Adrenal gland (tissue), 9 donors: ENCODE measurements at regions not wholly inside any gene's neighbourhood (a gene's known extent, or its start where the extent isn't known, plus 50 kb on each side); places are given as distances from the start of the nearest gene placed in this dataset.
"Not testable (repeated sequence)": the region's sequence is repeated elsewhere in the genome, so short reads cannot be mapped to it uniquely, and the experiment has no call there.

ENCODE experiments used
- DNase-seq, 7 donors: peaks; one replicate each; pipeline ENCODE4 v3.0.0-alpha.2; 2019 to 2020
- H3K27ac ChIP-seq, 5 donors: fragments of 200-600 bp; sonication (generic) in 4 of 5; 1 replicate in 3 of 5; 2 replicates in 2 of 5; pipeline versions ENCODE4 v1.5.1 to v1.8.0; 2016 to 2020; ENCODE audit warnings: mild to moderate bottlenecking in 1 of 5
- H3K27me3 ChIP-seq: fragments of 200-600 bp; 2 replicates; pipeline ENCODE4 v1.8.0; 2021
- H3K36me3 ChIP-seq, 2 donors: fragments of 200-600 bp; replicated peaks in 1 of 2; 1 replicate in 1 of 2; 2 replicates in 1 of 2; pipeline versions ENCODE4 v1.5.1 to v1.8.0; 2018 to 2022
- H3K4me1 ChIP-seq, 2 donors: fragments of 200-600 bp; replicated peaks in 1 of 2; 1 replicate in 1 of 2; 2 replicates in 1 of 2; pipeline versions ENCODE4 v1.5.1 to v1.8.0; 2018 to 2021
- H3K4me3 ChIP-seq, 4 donors: fragments of 200-600 bp; sonication (generic) in 3 of 4; one replicate each; pipeline ENCODE4 v1.5.1; 2016 to 2018
- H3K9me3 ChIP-seq, 3 donors: fragments of 200-600 bp; sonication (generic) in 1 of 3; replicated peaks in 1 of 3; 1 replicate in 2 of 3; 2 replicates in 1 of 3; pipeline versions ENCODE4 v1.5.1 to v1.8.0; 2016 to 2021
- CTCF ChIP-seq, 6 experiments: fragments of 450-650 bp in 4 of 6; fragments of 200-600 bp in 2 of 6; sonication (generic) in 1 of 6; IDR thresholded peaks; 1 replicate in 5 of 6; 2 replicates in 1 of 6; pipeline versions ENCODE4 v1.5.1 to v1.8.0; 2016 to 2021; ENCODE audit warnings: antibody characterized with exemption in 6 of 6, mild to moderate bottlenecking in 2 of 6, moderate library complexity in 1 of 6
- POLR2A ChIP-seq, 2 donors: fragments of 450-650 bp; IDR thresholded peaks; one replicate each; pipeline ENCODE4 v1.6.1; 2017; ENCODE audit warnings: antibody characterized with exemption in 2 of 2, mild to moderate bottlenecking in 2 of 2, moderate library complexity in 1 of 2
- WGBS, 4 donors: extraction: QIAGEN DNeasy Blood & Tissue Kit in 2 of 4; methylation state at CpG; one replicate each; pipeline versions ENCODE4 v1.1.5 to v1.1.7; 2013 to 2017; 5-methylcytosine and 5-hydroxymethylcytosine counted together
- intact Hi-C, 2 donors: fragments of 100-400 bp; cut with DNase I; formaldehyde crosslinking; loops; one replicate each; pipeline versions ENCODE4 v1.14.1 to v1.15.0; 2022 to 2023
- donor health status: healthy with polysubstance abuse.
- donor health status: Bipolar disorder and iron deficiency.
- donor health status: DM: yes; HTN: yes; CAD: no.
- donor health status: DM: no; HTN: no; CAD: no.
- donor health status: DM: no; HTN: no; CAD: no.

GRCh38 chr6:115601064-115601463 is 459.6 kb downstream of the FRK start:
- no peak overlapping the region for H3K27ac ChIP-seq
- no peaks in the 10 kb centered on the region for H3K9me3 ChIP-seq
- H3K4me1 ChIP-seq: no peaks in the 10 kb centered on the region
- intact Hi-C loops: no loop called here
- DNase-seq: no peak
- no peaks in the 10 kb centered on the region for H3K27me3 ChIP-seq
- H3K36me3 ChIP-seq: no peaks in the 10 kb centered on the region
- H3K4me3 ChIP-seq: no peak overlapping the region
- WGBS, 4 donors: 8 to 50% (median 36%) methylated on average over 1 of the region's 1 CpG
- no peak for TF ChIP-seq CTCF (IDR thresholded peaks at IDR 0.05)
- no peak for TF ChIP-seq POLR2A (IDR thresholded peaks at IDR 0.05)

GRCh38 chr6:115594891-115595290 is 465.8 kb downstream of the FRK start:
- intact Hi-C loops: no loop called here
- Histone ChIP-seq H3K4me1 (no peaks in the 10 kb centered on the region), H3K36me3 (no peaks in the 10 kb centered on the region), H3K27me3 (no peaks in the 10 kb centered on the region), H3K4me3 (no peak overlapping the region), H3K27ac (no peak overlapping the region), H3K9me3 (no peaks in the 10 kb centered on the region)
- 56 to 63% (median 59%) methylated on average over 1 of the region's 1 CpG for WGBS, 4 donors
- no peak for DNase-seq
- TF ChIP-seq CTCF (IDR thresholded peaks at IDR 0.05) (no peak), POLR2A (IDR thresholded peaks at IDR 0.05) (no peak)

GRCh38 chr6:115592025-115592424 is 468.7 kb downstream of the FRK start:
- no peaks in the 10 kb centered on the region for H3K36me3 ChIP-seq
- intact Hi-C loops: no loop called here
- H3K4me3 ChIP-seq: no peak overlapping the region
- H3K27ac ChIP-seq: no peak overlapping the region
- no peaks in the 10 kb centered on the region for H3K9me3 ChIP-seq
- no peaks in the 10 kb centered on the region for H3K4me1 ChIP-seq
- WGBS, 4 donors: 68 to 80% (median 76%) methylated on average over 2 of the region's 2 CpGs
- no peaks in the 10 kb centered on the region for H3K27me3 ChIP-seq
- TF ChIP-seq POLR2A (IDR thresholded peaks at IDR 0.05) (no peak), CTCF (IDR thresholded peaks at IDR 0.05) (no peak)
- no peak for DNase-seq

- H3K4me3 ChIP-seq, intact Hi-C loops, DNase-seq, H3K27me3 ChIP-seq, H3K4me1 ChIP-seq, H3K9me3 ChIP-seq, H3K36me3 ChIP-seq, H3K27ac ChIP-seq: not testable (repeated sequence)
- 88 to 96% (median 91%) methylated on average over 4 of the region's 4 CpGs for WGBS, 4 donors
These were observed 471.6 kb downstream of the FRK start for GRCh38 chr6:115589072-115589471.

- no peak overlapping the region for H3K4me3 ChIP-seq
- no peaks in the 10 kb centered on the region for H3K27me3 ChIP-seq
- DNase-seq: no peak
- no peak for TF ChIP-seq CTCF (IDR thresholded peaks at IDR 0.05)
- no peak for TF ChIP-seq POLR2A (IDR thresholded peaks at IDR 0.05)
- WGBS, 4 donors: 40 to 71% (median 49%) methylated on average over 1 of the region's 1 CpG
- intact Hi-C loops: no loop called here
- no peaks in the 10 kb centered on the region for H3K4me1 ChIP-seq
- no peak overlapping the region for H3K27ac ChIP-seq
- H3K36me3 ChIP-seq: no peaks in the 10 kb centered on the region
- no peaks in the 10 kb centered on the region for H3K9me3 ChIP-seq
These were observed 477.4 kb downstream of the FRK start for GRCh38 chr6:115583290-115583689.
